NB4 (cell line): ENCODE measurements at regions not wholly inside any gene's neighbourhood (a gene's known extent, or its start where the extent isn't known, plus 50 kb on each side); places are given as distances from the start of the nearest gene placed in this dataset.

Source experiments
- DNase-seq: peaks from one replicate; pipeline ENCODE4 v3.0.0; 2010; ENCODE audit warnings: low read depth
- H3K4me3 ChIP-seq: one replicate; pipeline ENCODE4 v1.5.1; 2011; ENCODE audit warnings: mild to moderate bottlenecking, low read depth, low read length, moderate library complexity
- MYC ChIP-seq: IDR thresholded peaks from 2 replicates; pipeline ENCODE4 v1.6.1; 2011; ENCODE audit warnings: low read depth, low read length
- POLR2A ChIP-seq: IDR thresholded peaks from 2 replicates; pipeline ENCODE4 v1.6.1; 2011; ENCODE audit warnings: mild to moderate bottlenecking; ENCODE audit not compliant: insufficient read length; ENCODE audit errors: extremely low read depth
- TF ChIP-seq, protein P1 (sequence below): IDR thresholded peaks from one replicate; pipeline ENCODE4 v1.5.1; 2012; ENCODE audit warnings: low read depth, low read length
- TF ChIP-seq, protein P2 (sequence below): IDR thresholded peaks from 2 replicates; pipeline ENCODE4 v1.6.1; 2011; ENCODE audit warnings: low read depth, low read length

DNA sequence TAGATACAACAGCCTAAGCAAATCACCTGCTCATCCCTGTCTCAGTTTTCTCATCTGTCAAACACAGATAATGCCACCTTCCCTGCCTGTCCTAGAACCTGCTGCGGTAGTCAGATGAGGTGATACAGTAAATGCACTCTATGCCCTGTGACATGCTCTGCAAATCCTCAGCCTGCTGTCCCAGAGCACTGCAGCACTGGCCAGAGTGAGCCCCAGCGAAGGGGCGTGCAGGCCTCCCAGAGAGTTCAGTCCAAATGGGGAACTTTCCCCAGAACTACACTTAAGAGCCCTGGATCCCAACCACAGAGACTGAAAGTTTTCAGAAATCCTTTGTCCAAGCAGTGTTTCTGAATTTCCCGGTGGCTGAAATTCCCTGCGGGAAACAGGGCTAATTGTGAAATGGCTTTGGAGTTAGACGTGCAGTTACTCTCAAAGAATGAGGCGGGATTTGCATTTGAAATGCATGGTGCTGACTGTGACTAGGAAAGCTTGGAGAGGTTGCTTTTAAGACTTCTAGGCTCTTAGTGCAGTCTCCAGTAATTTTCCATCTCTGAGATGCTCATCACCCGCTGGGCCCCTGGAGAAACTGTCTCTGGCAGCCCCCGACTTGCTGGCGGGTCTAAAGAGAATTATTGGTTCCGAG, 206.5 kb upstream of the AJAP1 start:
- no peak overlapping the region for H3K4me3 ChIP-seq
- TF ChIP-seq MYC = no peak
- TF ChIP-seq, protein P1, sequence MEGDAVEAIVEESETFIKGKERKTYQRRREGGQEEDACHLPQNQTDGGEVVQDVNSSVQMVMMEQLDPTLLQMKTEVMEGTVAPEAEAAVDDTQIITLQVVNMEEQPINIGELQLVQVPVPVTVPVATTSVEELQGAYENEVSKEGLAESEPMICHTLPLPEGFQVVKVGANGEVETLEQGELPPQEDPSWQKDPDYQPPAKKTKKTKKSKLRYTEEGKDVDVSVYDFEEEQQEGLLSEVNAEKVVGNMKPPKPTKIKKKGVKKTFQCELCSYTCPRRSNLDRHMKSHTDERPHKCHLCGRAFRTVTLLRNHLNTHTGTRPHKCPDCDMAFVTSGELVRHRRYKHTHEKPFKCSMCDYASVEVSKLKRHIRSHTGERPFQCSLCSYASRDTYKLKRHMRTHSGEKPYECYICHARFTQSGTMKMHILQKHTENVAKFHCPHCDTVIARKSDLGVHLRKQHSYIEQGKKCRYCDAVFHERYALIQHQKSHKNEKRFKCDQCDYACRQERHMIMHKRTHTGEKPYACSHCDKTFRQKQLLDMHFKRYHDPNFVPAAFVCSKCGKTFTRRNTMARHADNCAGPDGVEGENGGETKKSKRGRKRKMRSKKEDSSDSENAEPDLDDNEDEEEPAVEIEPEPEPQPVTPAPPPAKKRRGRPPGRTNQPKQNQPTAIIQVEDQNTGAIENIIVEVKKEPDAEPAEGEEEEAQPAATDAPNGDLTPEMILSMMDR = no peak
- TF ChIP-seq, protein P2, sequence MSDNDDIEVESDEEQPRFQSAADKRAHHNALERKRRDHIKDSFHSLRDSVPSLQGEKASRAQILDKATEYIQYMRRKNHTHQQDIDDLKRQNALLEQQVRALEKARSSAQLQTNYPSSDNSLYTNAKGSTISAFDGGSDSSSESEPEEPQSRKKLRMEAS = no peak
- no peak for TF ChIP-seq POLR2A
- no peak for DNase-seq

DNA sequence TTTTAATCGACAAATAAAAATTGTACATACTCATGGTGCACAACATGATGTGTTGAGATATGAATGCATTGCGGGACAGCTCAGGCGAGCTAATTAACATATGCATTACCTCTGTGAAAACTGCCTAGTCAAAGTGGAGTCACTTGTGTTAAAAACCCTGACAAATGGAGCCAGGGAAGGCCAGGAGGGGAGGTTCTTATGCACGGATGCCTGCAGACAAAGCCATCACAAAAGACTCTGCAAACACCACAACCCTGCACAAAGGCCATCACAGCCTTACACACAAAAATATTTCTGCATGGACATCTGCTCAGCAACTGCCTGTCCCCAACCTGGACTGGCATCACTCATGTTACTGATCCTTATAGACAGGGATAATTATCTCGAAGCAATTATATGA, 204.4 kb upstream of the AJAP1 start:
- no peak overlapping the region for H3K4me3 ChIP-seq
- TF ChIP-seq, protein P1 = no peak
- TF ChIP-seq MYC (no peak), POLR2A (no peak)
- TF ChIP-seq, protein P2 = no peak
- no peak for DNase-seq

DNA sequence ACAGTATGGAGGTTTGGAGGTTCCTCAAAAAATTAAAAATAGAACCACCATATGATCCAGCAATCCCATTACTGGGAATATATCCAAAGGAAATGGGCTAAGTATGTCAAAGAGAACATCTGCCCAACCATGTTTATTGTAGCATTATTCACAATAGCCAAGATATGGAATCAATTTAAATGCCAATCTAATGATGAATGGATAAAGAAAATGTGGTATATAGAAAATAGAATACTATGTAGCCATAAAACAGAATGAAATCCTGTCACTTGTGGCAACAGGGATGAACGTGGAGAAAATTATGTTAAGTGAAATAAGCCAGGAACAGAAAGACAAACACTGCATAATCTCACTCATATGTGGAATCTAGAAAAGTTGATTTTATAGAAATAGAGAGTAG, 201.7 kb upstream of the AJAP1 start:
- TF ChIP-seq, protein P2 = no peak
- TF ChIP-seq MYC = no peak
- TF ChIP-seq, protein P1 = no peak
- no peak for TF ChIP-seq POLR2A
- H3K4me3 ChIP-seq = no peak overlapping the region
- no peak for DNase-seq

DNA sequence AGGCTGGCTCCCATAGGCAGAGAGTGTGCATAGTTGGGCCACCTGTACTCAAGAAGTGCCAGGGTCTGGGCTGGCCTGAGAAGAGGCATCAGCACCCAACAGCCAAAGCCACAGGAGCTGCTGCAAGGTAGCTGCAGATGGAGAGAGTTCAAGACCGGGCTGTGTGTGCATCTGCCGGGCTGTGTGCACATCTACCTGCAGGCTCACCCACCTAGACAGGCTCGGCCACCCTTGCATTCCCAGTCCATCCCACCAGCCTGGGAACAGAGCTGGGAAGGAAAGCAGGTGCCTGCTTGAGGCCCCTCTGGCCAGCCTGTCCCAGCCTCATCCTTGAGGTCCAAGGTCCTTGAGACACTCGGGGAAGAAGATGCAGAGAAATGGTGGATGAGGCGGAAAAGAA, 194.4 kb upstream of the AJAP1 start:
- H3K4me3 ChIP-seq = no peak overlapping the region
- DNase-seq = no peak
- no peak for TF ChIP-seq POLR2A
- no peak for TF ChIP-seq MYC
- TF ChIP-seq, protein P2 = no peak
- TF ChIP-seq, protein P1 = no peak

DNA sequence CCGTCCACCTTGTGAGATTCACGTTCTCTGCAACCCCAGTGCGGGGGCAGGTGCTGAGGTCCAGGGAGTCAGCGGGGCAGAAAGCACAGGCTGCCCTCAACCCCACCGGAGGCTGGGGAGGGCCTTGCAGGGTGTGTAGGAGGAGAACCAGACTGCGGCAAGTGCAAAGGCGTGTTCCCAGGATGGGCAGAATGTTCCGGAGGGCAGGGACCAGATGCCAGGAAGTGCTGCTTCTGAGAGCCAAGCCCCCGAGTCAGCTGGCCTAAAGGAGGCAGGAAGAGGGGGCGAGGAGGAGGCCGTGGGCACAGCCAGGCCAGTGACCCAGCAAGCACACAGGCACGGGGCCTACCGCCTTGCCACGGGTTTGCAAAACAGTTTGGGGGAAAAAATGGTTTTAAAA, 193.8 kb upstream of the AJAP1 start:
- TF ChIP-seq POLR2A = no peak
- TF ChIP-seq, protein P1 = no peak
- no peak for TF ChIP-seq MYC
- TF ChIP-seq, protein P2 = no peak
- no peak for DNase-seq
- no peak overlapping the region for H3K4me3 ChIP-seq

DNA sequence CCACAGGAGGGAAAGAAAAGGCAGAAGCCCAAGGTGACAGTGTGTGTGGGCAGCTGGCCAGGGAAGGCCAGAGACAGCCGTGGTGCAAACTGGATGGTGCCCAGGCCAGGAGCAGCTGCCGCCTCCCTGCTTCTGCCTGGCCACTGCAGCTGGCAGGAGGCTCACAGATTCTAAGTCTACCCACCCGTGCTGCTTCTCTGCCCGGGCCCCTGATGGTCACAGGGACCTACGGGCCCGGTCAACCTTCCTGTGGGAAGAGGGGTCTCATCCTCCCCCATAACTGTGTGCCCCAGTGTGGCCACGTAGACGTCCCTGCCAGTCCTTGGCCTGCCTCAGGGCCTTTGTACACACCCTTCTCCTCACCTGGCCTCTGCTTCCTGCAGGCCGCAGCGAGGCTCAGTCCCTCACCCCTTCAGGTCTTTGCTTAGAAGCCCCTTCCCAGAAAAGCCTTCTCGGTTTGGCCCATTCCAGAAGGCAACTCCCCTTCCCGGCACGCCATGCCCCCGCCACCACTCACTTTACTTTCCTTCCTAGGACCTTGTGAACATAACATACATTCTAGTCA, 192.6 kb upstream of the AJAP1 start:
- no peak for TF ChIP-seq MYC
- no peak for TF ChIP-seq POLR2A
- TF ChIP-seq, protein P1 = no peak
- TF ChIP-seq, protein P2 = no peak
- no peak overlapping the region for H3K4me3 ChIP-seq
- no peak for DNase-seq
